ENCODE measurements at regions not wholly inside any gene's neighbourhood (a gene's known extent, or its start where the extent isn't known, plus 50 kb on each side); places are given as distances from the start of the nearest gene placed in this dataset.

- no peak for TF ChIP-seq CTCF (conservative IDR thresholded peaks at IDR 0.05; ENCODE audit: low read length)
- TF ChIP-seq EZH2phosphoT487 (IDR thresholded peaks at IDR 0.05; ENCODE audit: borderline replicate concordance, low read depth, low read length): no peak
Observed at GRCh38 chr15:39451121-39451688, 129.7 kb upstream of the THBS1 start.

Measured in OCI-LY7 (cell line).